Thyroid gland (tissue), 4 donors: ENCODE measurements at regions not wholly inside any gene's neighbourhood (a gene's known extent, or its start where the extent isn't known, plus 50 kb on each side); places are given as distances from the start of the nearest gene placed in this dataset.

Experiments used
- DNase-seq, 2 donors: peaks; one replicate each; pipeline ENCODE4 v3.0.0-alpha.2; 2019
- H3K27ac ChIP-seq, 3 donors: fragments of 200-600 bp; sonication (generic); 1 replicate in 2 of 3; 2 replicates in 1 of 3; pipeline ENCODE4 v1.5.1; 2016 to 2019; ENCODE audit warnings: mild to moderate bottlenecking in 1 of 3, moderate library complexity in 1 of 3
- H3K27me3 ChIP-seq: fragments of 200-600 bp; sonication (generic); one replicate; pipeline ENCODE4 v1.5.1; 2019
- H3K36me3 ChIP-seq, 2 donors: fragments of 200-600 bp; sonication (generic); one replicate each; pipeline ENCODE4 v1.5.1; 2016 to 2019
- H3K4me1 ChIP-seq, 2 donors: fragments of 200-600 bp; sonication (generic); one replicate each; pipeline ENCODE4 v1.5.1; 2017 to 2019
- H3K4me3 ChIP-seq, 3 donors: fragments of 200-600 bp; sonication (generic); replicated peaks in 1 of 3; 1 replicate in 2 of 3; 2 replicates in 1 of 3; pipeline ENCODE4 v1.5.1; 2016; ENCODE audit warnings: mild to moderate bottlenecking in 1 of 3
- H3K9me3 ChIP-seq: fragments of 200-600 bp; sonication (generic); one replicate; pipeline ENCODE4 v1.5.1; 2017
- CTCF ChIP-seq, 6 experiments: fragments of 200-600 bp in 3 of 6; fragments of 450-650 bp in 3 of 6; sonication (generic) in 3 of 6; IDR thresholded peaks; one replicate each; pipeline ENCODE4 v1.5.1; 2016 to 2019; ENCODE audit warnings: antibody characterized with exemption in 6 of 6, mild to moderate bottlenecking in 2 of 6, inconsistent platforms in 1 of 6, moderate library complexity in 1 of 6
- POLR2A ChIP-seq, 2 donors: fragments of 450-650 bp; IDR thresholded peaks; one replicate each; pipeline ENCODE4 v1.6.1; 2017; ENCODE audit warnings: antibody characterized with exemption in 2 of 2, mild to moderate bottlenecking in 2 of 2, moderate library complexity in 1 of 2
- WGBS, 2 donors: methylation state at CpG; one replicate each; pipeline ENCODE4 v1.1.5; 2017; 5-methylcytosine and 5-hydroxymethylcytosine counted together
- intact Hi-C: fragments of 100-400 bp; cut with DNase I; formaldehyde crosslinking; loops from one replicate; pipeline ENCODE4 v1.15.1; 2023

GRCh38 chr22:47335460-47335859 lies 573.0 kb downstream of the TBC1D22A start:
- Histone ChIP-seq H3K4me3 (no peak overlapping the region), H3K9me3 (no peaks in the 10 kb centered on the region), H3K27ac (no peak overlapping the region), H3K4me1 (no peaks in the 10 kb centered on the region), H3K36me3 (no peaks in the 10 kb centered on the region), H3K27me3 (no peaks in the 10 kb centered on the region)
- TF ChIP-seq CTCF (IDR thresholded peaks at IDR 0.05): no peak
- TF ChIP-seq POLR2A (IDR thresholded peaks at IDR 0.05): no peak
- intact Hi-C loops: no loop called here
- no peak for DNase-seq
- 75 to 89% methylated on average over 8 to 10 of the region's 10 CpGs for WGBS, 2 donors

- no peaks in the 10 kb centered on the region for H3K4me1 ChIP-seq
- no peaks in the 10 kb centered on the region for H3K9me3 ChIP-seq
- H3K36me3 ChIP-seq: no peaks in the 10 kb centered on the region
- TF ChIP-seq POLR2A (IDR thresholded peaks at IDR 0.05) (no peak), CTCF (IDR thresholded peaks at IDR 0.05) (no peak)
- no peak for DNase-seq
- no peaks in the 10 kb centered on the region for H3K27me3 ChIP-seq
- intact Hi-C loops: no loop called here
- no peak overlapping the region for H3K4me3 ChIP-seq
- WGBS, 2 donors: 66 to 78% methylated on average over 7 of the region's 7 CpGs
- H3K27ac ChIP-seq: no peak overlapping the region
These were observed 572.2 kb downstream of the TBC1D22A start for GRCh38 chr22:47334601-47335000.

GRCh38 chr22:47333625-47334024 lies 571.2 kb downstream of the TBC1D22A start:
- Histone ChIP-seq H3K27me3 (no peaks in the 10 kb centered on the region), H3K36me3 (no peaks in the 10 kb centered on the region), H3K4me1 (no peaks in the 10 kb centered on the region), H3K27ac (no peak overlapping the region), H3K9me3 (no peaks in the 10 kb centered on the region), H3K4me3 (no peak overlapping the region)
- 49 to 53% methylated on average over 2 of the region's 2 CpGs for WGBS, 2 donors
- TF ChIP-seq CTCF (IDR thresholded peaks at IDR 0.05) (no peak), POLR2A (IDR thresholded peaks at IDR 0.05) (no peak)
- intact Hi-C loops: no loop called here
- DNase-seq: no peak

GRCh38 chr22:47332246-47332980 lies 570.0 kb downstream of the TBC1D22A start:
- no peak for DNase-seq
- intact Hi-C loops: no loop called here
- no peak overlapping the region for H3K27ac ChIP-seq
- H3K4me3 ChIP-seq: no peak overlapping the region
- H3K9me3 ChIP-seq: no peaks in the 10 kb centered on the region
- no peaks in the 10 kb centered on the region for H3K4me1 ChIP-seq
- 93 to 96% methylated on average over 14 of the region's 14 CpGs for WGBS, 2 donors
- TF ChIP-seq CTCF (IDR thresholded peaks at IDR 0.05) (no peak), POLR2A (IDR thresholded peaks at IDR 0.05) (no peak)
- no peaks in the 10 kb centered on the region for H3K36me3 ChIP-seq
- no peaks in the 10 kb centered on the region for H3K27me3 ChIP-seq

GRCh38 chr22:47331750-47332149 lies 569.3 kb downstream of the TBC1D22A start:
- intact Hi-C loops: no loop called here
- H3K4me1 ChIP-seq: no peaks in the 10 kb centered on the region
- WGBS, 2 donors: 85 to 96% methylated on average over 8 of the region's 8 CpGs
- TF ChIP-seq POLR2A (IDR thresholded peaks at IDR 0.05) (no peak), CTCF (IDR thresholded peaks at IDR 0.05) (no peak)
- DNase-seq: no peak
- no peaks in the 10 kb centered on the region for H3K27me3 ChIP-seq
- no peak overlapping the region for H3K27ac ChIP-seq
- H3K36me3 ChIP-seq: no peaks in the 10 kb centered on the region
- no peak overlapping the region for H3K4me3 ChIP-seq
- H3K9me3 ChIP-seq: no peaks in the 10 kb centered on the region
